Activated CD4-positive, alpha-beta T cell treated with anti-CD3 and anti-CD28 coated beads, Interleukin-2, Interleukin-6, amounts not matched to agents 100 ng/mL and 50 ng/mL, durations not matched to agents 16 hours and 8 hours (primary cell): ENCODE measurements at regions not wholly inside any gene's neighbourhood (a gene's known extent, or its start where the extent isn't known, plus 50 kb on each side); places are given as distances from the start of the nearest gene placed in this dataset.

ENCODE experiments used
- DNase-seq: peaks from one replicate; pipeline ENCODE4 v3.0.0-alpha.2; 2020

- no peak for DNase-seq
Observed at GRCh38 chr14:76607510-76607909, 153.8 kb upstream of the VASH1 start.

DNA sequence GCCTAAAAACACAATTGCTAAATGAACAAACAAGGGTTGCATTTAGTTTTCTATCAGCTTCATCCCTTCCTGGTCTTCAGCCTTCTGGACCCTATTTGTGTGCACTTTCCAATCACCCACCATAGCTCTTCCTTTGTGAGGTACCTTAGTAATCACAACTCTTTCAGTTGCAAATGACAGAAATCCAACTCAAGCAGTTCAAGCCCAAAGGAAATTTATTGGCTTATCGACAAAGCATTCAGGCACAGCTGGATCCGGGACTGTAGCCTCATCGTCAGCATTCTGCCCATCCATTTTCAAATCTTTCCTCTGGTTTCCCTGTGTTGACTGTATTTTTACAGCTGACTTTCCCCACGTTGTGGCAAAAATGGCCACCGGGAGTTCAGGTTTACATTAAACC, 148.6 kb upstream of the VASH1 start:
- DNase-seq, result no peak

GRCh38 chr14:76613616-76614015, 147.7 kb upstream of the VASH1 start:
- DNase-seq, result no peak

GRCh38 chr14:76615331-76615730, 145.9 kb upstream of the VASH1 start:
- DNase-seq, result no peak

GRCh38 chr14:76617440-76617839, 143.8 kb upstream of the VASH1 start:
- no peak for DNase-seq

- no peak for DNase-seq
Observed at GRCh38 chr14:76636602-76637001, 124.7 kb upstream of the VASH1 start.

DNA sequence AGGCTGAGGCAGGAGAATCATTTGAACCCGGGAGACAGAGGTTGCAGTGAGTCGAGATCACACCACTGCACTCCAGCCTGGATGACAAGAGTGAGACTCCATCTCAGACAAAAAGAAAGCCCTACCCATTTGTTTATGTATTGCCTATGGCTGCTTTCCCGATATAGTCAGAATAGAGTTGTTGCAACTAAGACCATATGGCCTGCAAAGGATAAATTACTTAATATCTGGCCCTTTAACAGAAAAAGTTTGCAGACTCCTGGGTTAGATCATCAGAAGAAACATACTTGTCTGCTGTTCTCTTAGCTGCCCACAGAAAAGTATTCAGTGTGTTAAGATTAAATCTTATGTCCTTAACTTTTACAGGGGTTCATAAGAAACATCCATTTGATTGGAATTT, 122.4 kb upstream of the VASH1 start:
- DNase-seq, result no peak

- DNase-seq, result no peak
Observed at GRCh38 chr14:76639606-76640229, 121.5 kb upstream of the VASH1 start.

- no peak for DNase-seq
Observed at GRCh38 chr14:76640923-76641395, 120.3 kb upstream of the VASH1 start.

DNA sequence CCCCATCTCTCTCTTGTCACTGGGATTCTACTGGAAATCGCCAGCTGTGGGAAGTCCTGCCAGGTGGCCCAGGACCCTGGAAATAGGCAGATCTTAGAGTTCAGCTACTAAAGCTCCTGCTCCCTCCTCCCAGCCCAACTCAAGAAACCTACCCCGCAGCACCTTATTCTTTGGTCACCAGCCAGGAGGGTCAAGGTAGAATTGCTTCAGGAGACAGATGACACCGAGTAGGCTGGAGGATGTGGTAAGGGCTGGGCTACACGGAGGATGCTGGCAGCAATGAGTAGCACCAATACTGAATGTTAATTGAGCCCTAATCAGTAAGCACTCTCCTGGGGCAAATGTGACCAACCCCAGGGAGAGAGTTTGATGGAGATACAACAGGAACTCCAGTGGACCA, 119.7 kb upstream of the VASH1 start:
- no peak for DNase-seq

- no peak for DNase-seq
Observed at GRCh38 chr14:76643887-76644286, 117.4 kb upstream of the VASH1 start.

GRCh38 chr14:76644855-76645518, 116.3 kb upstream of the VASH1 start:
- peak; percentile 23 for DNase-seq

DNA sequence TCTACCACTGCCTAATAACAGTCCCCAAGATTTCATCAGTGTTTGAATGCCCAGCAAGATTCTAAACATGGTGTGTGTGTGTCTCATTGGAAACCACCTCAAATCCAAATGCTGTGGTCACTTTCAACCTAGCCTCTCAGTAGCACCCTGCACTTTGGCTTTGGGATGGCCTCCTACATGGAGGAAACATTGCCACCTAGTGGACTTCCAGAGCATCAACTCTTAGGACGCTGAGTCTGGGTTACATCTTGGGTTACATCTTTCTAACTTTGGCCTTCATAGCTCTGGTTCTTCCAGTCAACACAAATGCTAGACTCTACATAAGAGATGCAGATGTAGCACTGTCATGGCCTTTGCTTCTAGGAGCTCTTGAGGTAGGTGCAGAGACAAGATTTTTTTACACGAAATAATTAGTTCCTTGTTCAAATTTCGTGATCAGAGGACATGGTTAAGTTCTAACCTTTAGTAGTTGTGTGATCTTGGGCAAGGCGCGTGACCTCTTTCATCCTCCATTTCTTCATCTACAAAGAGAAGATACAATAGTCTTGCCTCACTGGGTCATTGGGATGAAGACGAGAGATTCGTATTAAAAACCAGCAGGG, 113.5 kb upstream of the VASH1 start:
- DNase-seq, result peak; percentile 49

GRCh38 chr14:76651410-76652055, 109.7 kb upstream of the VASH1 start:
- no peak for DNase-seq

GRCh38 chr14:76653875-76654572, 107.2 kb upstream of the VASH1 start:
- DNase-seq, result no peak

GRCh38 chr14:76654573-76655108, 106.6 kb upstream of the VASH1 start:
- no peak for DNase-seq

GRCh38 chr14:76655331-76655730, 105.9 kb upstream of the VASH1 start:
- DNase-seq, result no peak

DNA sequence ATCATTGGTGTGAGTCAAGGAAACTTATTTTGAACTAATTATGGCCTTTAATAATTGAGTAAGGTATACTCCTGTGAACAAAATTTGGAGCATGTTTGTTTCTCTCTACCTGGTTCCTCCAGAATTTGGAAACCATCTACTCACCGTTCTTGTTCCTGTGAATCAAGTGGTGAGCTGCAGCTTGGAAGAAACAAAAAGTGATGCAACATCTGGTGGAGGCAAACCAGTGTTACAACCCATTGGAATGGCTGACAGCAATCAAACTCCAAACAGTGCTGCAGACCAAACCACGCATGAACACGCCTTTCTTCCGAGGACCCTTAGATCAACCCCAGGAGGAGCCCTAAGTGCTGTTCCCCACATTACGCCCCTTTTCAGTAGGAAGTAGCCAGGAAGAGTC, 104.7 kb upstream of the VASH1 start:
- no peak for DNase-seq

- DNase-seq, result no peak
Observed at GRCh38 chr14:76657404-76657803, 103.9 kb upstream of the VASH1 start.

DNA sequence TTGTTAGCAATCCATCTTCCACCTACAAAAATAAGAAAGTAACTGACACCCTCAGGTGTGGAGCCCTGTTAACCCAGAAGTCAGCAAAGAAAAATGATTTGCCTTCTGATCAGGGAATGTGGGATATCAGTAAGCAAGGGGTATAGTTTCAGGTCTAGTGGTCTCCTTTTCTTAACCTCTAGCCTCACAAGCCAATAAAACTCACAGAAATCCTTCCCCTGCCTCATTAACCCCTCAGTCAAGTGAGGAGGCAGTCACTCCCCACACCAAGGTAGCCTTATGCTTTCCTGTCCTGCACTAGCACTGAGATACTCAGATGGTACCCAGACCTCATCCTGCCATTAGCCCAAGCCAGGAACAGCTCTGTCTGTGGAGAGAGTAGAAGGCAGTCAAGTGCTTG, 103.4 kb upstream of the VASH1 start:
- DNase-seq, result no peak

- no peak for DNase-seq
Observed at GRCh38 chr14:76662580-76662979, 98.7 kb upstream of the VASH1 start.

- no peak for DNase-seq
Observed at GRCh38 chr14:76664790-76665189, 96.5 kb upstream of the VASH1 start.

- DNase-seq, result no peak
Observed at GRCh38 chr14:76666746-76667145, 94.5 kb upstream of the VASH1 start.
